IPS DF 6.9 (cell line): ENCODE measurements at regions not wholly inside any gene's neighbourhood (a gene's known extent, or its start where the extent isn't known, plus 50 kb on each side); places are given as distances from the start of the nearest gene placed in this dataset.

Source experiments
- DNase-seq: peaks from one replicate; pipeline ENCODE4 v3.0.0-alpha.2; 2013; ENCODE audit warnings: low read depth, low spot score
- H3K27ac ChIP-seq: one replicate; pipeline ENCODE4 v1.5.1; 2013; ENCODE audit warnings: low read length, control low read depth
- H3K27me3 ChIP-seq: 2 replicates; pipeline ENCODE4 v1.6.1; 2013; ENCODE audit warnings: mild to moderate bottlenecking, low read length; ENCODE audit not compliant: control insufficient read depth, insufficient read depth
- H3K36me3 ChIP-seq: 2 replicates; pipeline ENCODE4 v1.6.1; 2013; ENCODE audit warnings: low read length; ENCODE audit not compliant: control insufficient read depth, insufficient read depth
- H3K4me1 ChIP-seq: 2 replicates; pipeline ENCODE4 v1.6.1; 2013; ENCODE audit warnings: low read length; ENCODE audit not compliant: control insufficient read depth, insufficient read depth
- H3K4me3 ChIP-seq: 2 replicates; pipeline ENCODE4 v1.5.1; 2013; ENCODE audit warnings: mild to moderate bottlenecking, low read length
- H3K9me3 ChIP-seq: 2 replicates; pipeline ENCODE4 v1.6.1; 2013; ENCODE audit warnings: low read length, inconsistent platforms; ENCODE audit not compliant: control insufficient read depth, insufficient read depth
- WGBS: extraction: QIAGEN DNeasy Blood & Tissue Kit; methylation state at CpG from one replicate; pipeline ENCODE4 v1.1.7; 2013; ENCODE audit warnings: mixed read lengths, missing lambda C conversion rate; ENCODE audit not compliant: insufficient read length, insufficient coverage; 5-methylcytosine and 5-hydroxymethylcytosine counted together

- H3K27ac ChIP-seq, result no peak overlapping the region
- no peaks in the 10 kb centered on the region for H3K4me1 ChIP-seq
- H3K9me3 ChIP-seq, result no peaks in the 10 kb centered on the region
- no peak for DNase-seq
- no peaks in the 10 kb centered on the region for H3K27me3 ChIP-seq
- no peak overlapping the region for H3K4me3 ChIP-seq
- no peaks in the 10 kb centered on the region for H3K36me3 ChIP-seq
- no CpG with 5 or more reads among the region's 4 CpGs for WGBS
Measured at GRCh38 chr20:51269671-51270070, 246.8 kb upstream of the KCNG1 start.

- H3K9me3 ChIP-seq, result no peaks in the 10 kb centered on the region
- no peaks in the 10 kb centered on the region for H3K4me1 ChIP-seq
- DNase-seq, result no peak
- H3K27ac ChIP-seq, result no peak overlapping the region
- no CpG with 5 or more reads among the region's 7 CpGs for WGBS
- H3K27me3 ChIP-seq, result no peaks in the 10 kb centered on the region
- H3K36me3 ChIP-seq, result no peaks in the 10 kb centered on the region
- H3K4me3 ChIP-seq, result no peak overlapping the region
Measured at GRCh38 chr20:51267679-51268078, 244.8 kb upstream of the KCNG1 start.

- H3K36me3 ChIP-seq, result no peaks in the 10 kb centered on the region
- H3K9me3 ChIP-seq, result no peaks in the 10 kb centered on the region
- H3K27me3 ChIP-seq, result no peaks in the 10 kb centered on the region
- H3K4me3 ChIP-seq, result no peak overlapping the region
- H3K4me1 ChIP-seq, result no peaks in the 10 kb centered on the region
- no peak overlapping the region for H3K27ac ChIP-seq
- no CpG with 5 or more reads among the region's 7 CpGs for WGBS
- DNase-seq, result no peak
Measured at GRCh38 chr20:51266353-51266752, 243.4 kb upstream of the KCNG1 start.

- Histone ChIP-seq H3K4me1 (0 out of 2 replicates have a peak, but pooled peaks cover 3% of the 10 kb centered on the region), H3K27ac (no peak overlapping the region), H3K4me3 (no peak overlapping the region), H3K27me3 (no peaks in the 10 kb centered on the region), H3K9me3 (no peaks in the 10 kb centered on the region), H3K36me3 (no peaks in the 10 kb centered on the region)
- no peak for DNase-seq
- WGBS, result no CpG with 5 or more reads among the region's 1 CpG
Measured at GRCh38 chr20:51265361-51265760, 242.5 kb upstream of the KCNG1 start.

GRCh38 chr20:51262240-51262639 is 239.3 kb upstream of the KCNG1 start:
- no peaks in the 10 kb centered on the region for H3K27me3 ChIP-seq
- H3K4me3 ChIP-seq, result no peak overlapping the region
- no peaks in the 10 kb centered on the region for H3K9me3 ChIP-seq
- no peak for DNase-seq
- no peaks in the 10 kb centered on the region for H3K36me3 ChIP-seq
- H3K27ac ChIP-seq, result no peak overlapping the region
- H3K4me1 ChIP-seq, result 0 out of 2 replicates have a peak, but pooled peaks cover 5% of the 10 kb centered on the region
- WGBS, result 100% methylated on average over 1 of the region's 9 CpGs

GRCh38 chr20:51259455-51259854 is 236.5 kb upstream of the KCNG1 start:
- H3K36me3 ChIP-seq, result no peaks in the 10 kb centered on the region
- H3K27me3 ChIP-seq, result no peaks in the 10 kb centered on the region
- H3K9me3 ChIP-seq, result no peaks in the 10 kb centered on the region
- H3K4me3 ChIP-seq, result no peak overlapping the region
- no peak overlapping the region for H3K27ac ChIP-seq
- DNase-seq, result no peak
- no CpG with 5 or more reads among the region's 4 CpGs for whole genome bisulfite sequencing
- 0 out of 2 replicates have a peak, but pooled peaks cover 5% of the 10 kb centered on the region for H3K4me1 ChIP-seq

GRCh38 chr20:51258582-51259165 is 235.8 kb upstream of the KCNG1 start:
- WGBS, result no CpG with 5 or more reads among the region's 3 CpGs
- Histone ChIP-seq H3K9me3 (no peaks in the 10 kb centered on the region), H3K27ac (no peak overlapping the region), H3K36me3 (no peaks in the 10 kb centered on the region), H3K4me3 (no peak overlapping the region), H3K4me1 (0 out of 2 replicates have a peak, but pooled peaks cover 5% of the 10 kb centered on the region), H3K27me3 (no peaks in the 10 kb centered on the region)
- no peak for DNase-seq

GRCh38 chr20:51255417-51255816 is 232.5 kb upstream of the KCNG1 start:
- Histone ChIP-seq H3K36me3 (no peaks in the 10 kb centered on the region), H3K27me3 (no peaks in the 10 kb centered on the region), H3K4me1 (0 out of 2 replicates have a peak, but pooled peaks cover 3% of the 10 kb centered on the region), H3K4me3 (no peak overlapping the region), H3K27ac (no peak overlapping the region), H3K9me3 (no peaks in the 10 kb centered on the region)
- no CpG with 5 or more reads among the region's 3 CpGs for WGBS
- no peak for DNase-seq

- Histone ChIP-seq H3K27me3 (no peaks in the 10 kb centered on the region), H3K4me3 (no peak overlapping the region), H3K9me3 (no peaks in the 10 kb centered on the region), H3K4me1 (no peaks in the 10 kb centered on the region; the same call in 1 of the 2 replicates), H3K36me3 (no peaks in the 10 kb centered on the region), H3K27ac (no peak overlapping the region)
- no peak for DNase-seq
- no CpG with 5 or more reads among the region's 1 CpG for WGBS
Measured at GRCh38 chr20:51253280-51253679, 230.4 kb upstream of the KCNG1 start.

GRCh38 chr20:51249781-51250180 is 226.9 kb upstream of the KCNG1 start:
- Histone ChIP-seq H3K36me3 (no peaks in the 10 kb centered on the region), H3K4me1 (no peaks in the 10 kb centered on the region; the same call in 1 of the 2 replicates), H3K27ac (no peak overlapping the region), H3K9me3 (no peaks in the 10 kb centered on the region), H3K4me3 (no peak overlapping the region), H3K27me3 (no peaks in the 10 kb centered on the region)
- no CpG with 5 or more reads among the region's 6 CpGs for WGBS
- no peak for DNase-seq

GRCh38 chr20:51249215-51249614 is 226.3 kb upstream of the KCNG1 start:
- no peaks in the 10 kb centered on the region for H3K36me3 ChIP-seq
- no peak for DNase-seq
- no peaks in the 10 kb centered on the region for H3K27me3 ChIP-seq
- no peaks in the 10 kb centered on the region; the same call in 1 of the 2 replicates for H3K4me1 ChIP-seq
- no peak overlapping the region for H3K4me3 ChIP-seq
- no peaks in the 10 kb centered on the region for H3K9me3 ChIP-seq
- WGBS, result no CpG with 5 or more reads among the region's 4 CpGs
- no peak overlapping the region for H3K27ac ChIP-seq
